Cardiac fibroblast (primary cell): ENCODE measurements at regions not wholly inside any gene's neighbourhood (a gene's known extent, or its start where the extent isn't known, plus 50 kb on each side); places are given as distances from the start of the nearest gene placed in this dataset.

Experiments used
- DNase-seq, 2 donors: peaks; one replicate each; pipeline versions ENCODE4 v3.0.0 to v3.0.0-alpha.2; 2010; ENCODE audit warnings: low read depth in 2 of 2
- H3K4me3 ChIP-seq, 2 donors: replicated peaks in 1 of 2; 1 replicate in 1 of 2; 2 replicates in 1 of 2; pipeline ENCODE4 v1.5.1; 2011; ENCODE audit warnings: low read depth in 2 of 2, low read length in 2 of 2, mild to moderate bottlenecking in 2 of 2, moderate library complexity in 1 of 2
- CTCF ChIP-seq: IDR thresholded peaks from one replicate; pipeline ENCODE4 v1.5.1; 2011; ENCODE audit warnings: low read depth, mild to moderate bottlenecking, low read length, inconsistent platforms

- TF ChIP-seq CTCF: no peak
- no peak overlapping the region for H3K4me3 ChIP-seq
- DNase-seq: no peak
These were observed 74.6 kb downstream of the CNTN3 start for GRCh38 chr3:74539876-74540275.

GRCh38 chr3:74538669-74539068 lies 75.8 kb downstream of the CNTN3 start:
- no peak for TF ChIP-seq CTCF
- DNase-seq: no peak
- no peak overlapping the region for H3K4me3 ChIP-seq

DNA sequence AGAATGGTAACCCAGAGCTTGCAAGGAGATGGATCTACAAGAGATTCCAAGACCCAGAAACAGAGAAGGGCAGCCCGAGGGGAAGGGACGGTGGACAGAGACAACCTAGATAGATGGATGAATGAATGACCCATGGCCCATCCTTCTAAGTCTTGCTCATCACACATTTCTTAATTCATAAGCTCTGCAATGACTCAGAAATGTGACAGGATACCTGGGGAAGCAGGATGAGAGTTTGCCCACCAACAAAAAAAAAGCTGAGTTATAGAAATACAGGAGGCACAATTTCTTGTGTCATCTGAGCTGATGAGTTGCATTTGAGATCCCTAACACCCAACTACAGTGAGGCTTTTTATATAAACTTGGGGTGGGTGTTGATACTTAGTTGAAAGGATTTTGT lies 76.6 kb downstream of the CNTN3 start:
- TF ChIP-seq CTCF: no peak
- no peak overlapping the region for H3K4me3 ChIP-seq
- DNase-seq: no peak

- no peak for TF ChIP-seq CTCF
- DNase-seq: peak; percentile 72 to 87
These were observed 77.3 kb downstream of the CNTN3 start for GRCh38 chr3:74537164-74537563.

GRCh38 chr3:74535281-74535680 lies 79.2 kb downstream of the CNTN3 start:
- no peak for DNase-seq
- TF ChIP-seq CTCF: no peak
- H3K4me3 ChIP-seq: no peak overlapping the region

More at GRCh38 chr3:74537164-74537563, 77.3 kb downstream of the CNTN3 start:
- H3K4me3 ChIP-seq: no peak overlapping the region

- H3K4me3 ChIP-seq: no peak overlapping the region
- no peak for TF ChIP-seq CTCF
- no peak for DNase-seq
These were observed 79.8 kb downstream of the CNTN3 start for GRCh38 chr3:74534611-74535010.

- peak; percentile 69 to 96 for DNase-seq
- no peak overlapping the region for H3K4me3 ChIP-seq
- no peak for TF ChIP-seq CTCF
These were observed 82.0 kb downstream of the CNTN3 start for GRCh38 chr3:74532446-74532845.
